Islet precursor cell (in vitro differentiated cells): ENCODE measurements at regions not wholly inside any gene's neighbourhood (a gene's known extent, or its start where the extent isn't known, plus 50 kb on each side); places are given as distances from the start of the nearest gene placed in this dataset.

Experiments used
- DNase-seq: peaks from one replicate; pipeline ENCODE4 v3.0.0-alpha.2; 2018

DNA sequence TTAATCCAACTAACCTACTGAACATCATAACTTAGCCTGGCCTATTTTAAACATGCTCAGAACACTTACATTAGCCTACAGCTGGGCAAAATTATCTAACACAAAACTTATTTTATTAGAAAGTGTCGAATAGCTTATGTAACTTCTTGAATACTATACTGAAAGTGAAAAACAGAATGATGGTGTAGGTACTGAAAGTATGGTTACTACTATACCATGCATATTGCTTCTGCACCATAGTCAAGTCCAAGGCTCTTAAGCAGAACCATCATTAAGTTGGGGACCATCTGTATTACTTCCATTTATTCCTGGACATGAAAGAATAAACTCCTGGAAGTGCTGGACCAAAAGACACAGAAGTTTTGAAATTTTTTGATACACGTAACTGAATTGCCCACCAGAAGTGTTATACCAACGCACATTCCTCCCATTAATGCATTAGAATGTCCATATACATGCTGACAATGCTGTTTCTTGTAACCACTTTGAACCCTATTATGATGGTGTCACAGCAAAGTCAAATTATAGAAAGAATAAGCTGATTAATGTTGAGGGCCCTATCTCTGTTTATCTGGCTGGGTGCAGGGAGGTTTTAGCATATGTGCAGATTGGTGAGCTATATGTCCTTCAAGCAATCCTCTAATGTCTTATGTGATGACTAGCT is 375.7 kb downstream of the ACTL7B start:
- no peak for DNase-seq

- DNase-seq = peak; percentile 82
Observed at GRCh38 chr9:108478431-108479332, 377.1 kb downstream of the ACTL7B start.

GRCh38 chr9:108477529-108478006 is 378.2 kb downstream of the ACTL7B start:
- no peak for DNase-seq

DNA sequence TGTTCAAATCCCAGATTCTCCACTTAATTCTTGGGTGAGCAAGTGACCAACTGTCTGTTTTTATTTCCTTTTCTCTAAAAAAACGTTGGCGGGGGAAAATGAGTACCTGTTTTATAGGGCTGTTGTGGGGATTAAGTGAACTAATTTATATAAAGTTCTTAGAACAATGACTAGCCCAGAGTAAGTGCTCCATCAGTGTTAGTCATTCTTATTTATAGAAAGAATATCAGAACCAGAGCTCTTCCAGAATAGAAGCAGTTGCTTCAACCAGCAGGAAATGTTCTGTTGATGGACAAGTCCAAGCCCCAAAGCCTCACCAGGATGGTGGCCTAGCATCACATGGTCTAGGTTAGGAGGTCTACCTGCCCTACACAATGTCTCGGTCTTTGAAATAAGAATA is 379.2 kb downstream of the ACTL7B start:
- DNase-seq = no peak

DNA sequence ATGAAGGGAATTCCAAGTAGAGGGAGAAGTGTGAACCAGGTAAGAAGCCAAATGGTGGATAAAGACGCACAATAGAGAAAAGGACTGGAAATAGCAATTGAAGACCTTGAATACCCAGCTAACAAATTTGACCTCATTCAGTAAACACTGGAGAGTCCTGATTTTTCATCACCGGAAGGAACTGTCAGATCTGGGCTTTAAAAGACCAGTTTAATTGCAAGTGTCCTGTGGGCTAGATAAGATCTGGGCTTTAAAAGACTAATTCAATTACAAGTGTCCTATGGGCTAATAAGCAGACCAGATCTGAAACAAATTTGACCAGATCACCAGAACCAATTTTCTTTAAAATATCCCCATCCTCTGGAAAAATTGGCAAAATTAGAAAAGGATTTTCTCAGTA is 380.0 kb downstream of the ACTL7B start:
- DNase-seq = no peak

DNA sequence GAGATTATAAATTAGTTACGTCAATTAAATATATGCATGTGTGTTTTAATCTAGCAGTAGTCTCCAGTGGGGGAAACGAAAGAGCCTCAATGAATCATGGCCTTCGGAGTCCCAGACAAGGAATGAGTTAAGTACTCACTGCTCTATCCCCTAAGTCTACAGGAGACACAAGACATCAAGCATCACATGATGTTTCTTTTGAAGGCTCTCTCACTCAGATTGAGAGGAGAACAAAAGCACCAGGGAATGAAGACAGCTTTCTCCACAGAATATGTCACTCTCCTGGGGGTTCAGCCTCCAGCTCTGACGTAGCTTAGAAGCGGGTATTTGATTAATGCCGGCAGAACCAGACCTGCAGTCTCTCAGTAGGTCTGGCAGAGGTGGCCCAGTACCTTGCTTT is 381.4 kb downstream of the ACTL7B start:
- no peak for DNase-seq

DNA sequence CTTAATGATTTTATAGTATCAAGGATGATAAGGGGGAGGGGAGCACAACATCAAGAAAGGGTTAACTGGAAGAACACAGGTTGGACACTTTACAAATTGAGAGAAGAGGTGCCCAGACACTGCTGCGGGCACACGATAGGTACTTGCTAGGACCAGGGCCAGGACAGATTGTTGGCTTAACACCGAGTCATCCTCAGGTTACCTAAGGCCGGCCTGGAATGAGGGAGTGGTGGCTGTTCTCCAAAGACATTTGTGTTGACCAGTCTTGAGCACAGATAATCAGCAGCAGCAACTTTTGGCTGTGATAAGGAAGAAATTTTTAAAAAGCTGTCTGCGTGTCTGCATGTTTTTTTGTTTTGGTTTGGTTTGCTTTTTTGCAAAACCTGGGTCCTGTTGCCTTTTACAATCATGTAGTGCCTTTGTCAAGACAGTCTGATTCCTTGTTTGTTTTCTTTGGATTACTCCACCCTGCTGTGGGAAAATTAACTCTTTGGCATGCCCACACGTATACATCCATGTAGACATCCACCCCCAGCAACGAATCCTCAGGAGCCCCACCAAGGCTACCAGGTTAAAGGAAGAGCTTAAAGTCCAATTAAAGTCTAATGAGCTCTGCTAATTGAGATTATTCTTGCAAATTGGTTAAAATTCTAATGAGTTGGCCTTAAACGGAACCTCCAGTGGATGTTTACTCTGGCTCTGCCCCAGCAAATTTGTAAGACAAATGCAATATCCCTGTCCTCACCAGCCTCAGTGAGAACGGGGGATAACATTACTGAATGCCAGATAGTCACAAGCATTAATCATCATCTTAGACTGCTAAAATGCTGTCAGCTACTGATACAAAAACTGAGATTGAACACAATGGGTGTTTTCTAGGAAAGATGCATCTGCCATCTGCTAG is 382.3 kb downstream of the ACTL7B start:
- DNase-seq = no peak

DNA sequence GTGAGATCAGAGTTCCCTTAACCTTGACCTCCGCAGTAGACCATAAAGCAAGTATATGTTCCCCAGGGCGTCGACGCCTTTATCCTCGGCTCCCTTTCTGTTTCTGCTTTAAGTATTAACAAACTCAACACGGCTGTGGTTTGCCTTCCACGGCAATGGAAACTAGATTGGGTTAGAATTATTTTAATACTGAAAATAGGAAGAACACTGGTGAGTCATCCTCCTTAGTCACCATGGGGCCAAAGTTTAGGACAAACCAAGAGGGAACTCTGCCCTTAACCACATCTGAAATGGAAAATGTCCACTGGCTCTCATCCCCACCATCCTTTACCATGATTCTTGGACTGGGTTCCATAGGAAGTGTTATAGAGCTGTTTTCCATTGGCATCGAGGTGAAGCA is 386.1 kb downstream of the ACTL7B start:
- no peak for DNase-seq

- DNase-seq = no peak
Observed at GRCh38 chr9:108468364-108468763, 387.4 kb downstream of the ACTL7B start.

GRCh38 chr9:108467653-108468324 is 388.0 kb downstream of the ACTL7B start:
- no peak for DNase-seq

DNA sequence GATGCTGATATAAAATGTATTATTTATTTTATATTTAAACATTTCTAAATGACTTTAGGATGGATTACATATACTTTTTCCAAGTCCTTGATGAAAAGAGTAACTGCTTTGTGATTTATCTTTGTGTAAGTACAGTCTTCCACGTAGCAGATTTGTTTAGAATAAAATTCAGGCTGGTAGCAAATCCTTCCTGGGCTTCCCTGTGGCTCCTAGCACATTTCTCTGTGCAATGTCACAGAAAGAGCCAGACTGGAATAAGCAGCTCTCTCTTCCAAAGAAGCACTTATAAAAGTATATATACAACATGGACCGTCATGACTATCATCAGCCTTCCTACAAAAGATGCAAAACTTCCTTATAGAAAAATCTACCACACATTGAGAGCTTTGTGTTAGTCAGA is 388.6 kb downstream of the ACTL7B start:
- DNase-seq = no peak

- DNase-seq = no peak
Observed at GRCh38 chr9:108466304-108466703, 389.5 kb downstream of the ACTL7B start.

- DNase-seq = no peak
Observed at GRCh38 chr9:108463932-108464606, 391.7 kb downstream of the ACTL7B start.

- no peak for DNase-seq
Observed at GRCh38 chr9:108456903-108457302, 398.9 kb downstream of the ACTL7B start.

DNA sequence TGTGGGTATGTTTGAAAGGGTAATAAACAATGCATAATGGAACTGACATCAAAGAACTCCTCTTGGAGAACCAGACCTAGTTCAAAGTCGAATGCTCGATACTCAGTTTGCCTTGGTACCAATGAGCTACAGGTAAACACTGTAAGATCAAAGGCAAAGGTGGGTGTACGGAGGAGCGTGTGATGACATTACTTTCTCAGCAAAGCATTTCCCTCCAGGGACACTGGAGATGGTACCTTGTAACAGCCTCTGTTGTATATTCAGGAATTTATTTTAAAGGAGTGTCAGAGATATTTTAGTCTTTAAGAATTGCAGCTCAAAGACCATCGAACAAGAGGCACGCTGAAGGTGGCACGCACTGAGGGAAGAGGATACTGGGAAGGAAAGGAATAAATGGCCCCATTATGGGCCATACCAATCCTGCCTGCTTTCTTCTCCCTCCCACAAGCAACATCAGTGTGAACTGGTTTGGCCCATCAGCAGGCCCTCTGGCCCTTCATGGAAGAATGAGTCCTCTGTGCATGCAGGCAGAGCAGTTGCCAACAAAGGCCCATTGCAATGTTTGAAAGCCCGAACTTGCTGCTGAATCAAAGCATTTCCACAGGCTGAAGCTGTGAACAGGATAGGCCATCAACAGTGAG is 410.2 kb downstream of the ACTL7B start:
- peak; percentile 73 for DNase-seq

- DNase-seq = peak; percentile 71
Observed at GRCh38 chr9:108444400-108445358, 411.1 kb downstream of the ACTL7B start.

DNA sequence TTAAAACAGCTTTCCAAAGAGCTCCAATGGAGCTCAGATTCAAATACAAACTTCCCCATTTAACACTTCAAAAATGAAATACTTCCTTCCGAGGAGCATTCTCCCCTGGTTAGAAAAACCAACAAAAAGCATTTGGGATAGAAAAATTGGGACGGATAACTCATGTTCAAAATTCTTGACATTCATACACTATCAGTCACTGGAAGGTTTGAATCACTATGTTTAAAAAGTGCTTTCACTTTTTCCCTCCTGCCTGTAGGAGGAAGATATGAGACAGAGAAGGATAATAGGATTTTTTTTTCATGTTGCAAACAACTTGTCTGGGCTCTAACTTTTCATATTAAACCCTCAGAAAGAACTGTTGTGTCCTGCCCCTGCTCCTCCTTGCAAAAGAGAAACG is 412.0 kb downstream of the ACTL7B start:
- DNase-seq = no peak

DNA sequence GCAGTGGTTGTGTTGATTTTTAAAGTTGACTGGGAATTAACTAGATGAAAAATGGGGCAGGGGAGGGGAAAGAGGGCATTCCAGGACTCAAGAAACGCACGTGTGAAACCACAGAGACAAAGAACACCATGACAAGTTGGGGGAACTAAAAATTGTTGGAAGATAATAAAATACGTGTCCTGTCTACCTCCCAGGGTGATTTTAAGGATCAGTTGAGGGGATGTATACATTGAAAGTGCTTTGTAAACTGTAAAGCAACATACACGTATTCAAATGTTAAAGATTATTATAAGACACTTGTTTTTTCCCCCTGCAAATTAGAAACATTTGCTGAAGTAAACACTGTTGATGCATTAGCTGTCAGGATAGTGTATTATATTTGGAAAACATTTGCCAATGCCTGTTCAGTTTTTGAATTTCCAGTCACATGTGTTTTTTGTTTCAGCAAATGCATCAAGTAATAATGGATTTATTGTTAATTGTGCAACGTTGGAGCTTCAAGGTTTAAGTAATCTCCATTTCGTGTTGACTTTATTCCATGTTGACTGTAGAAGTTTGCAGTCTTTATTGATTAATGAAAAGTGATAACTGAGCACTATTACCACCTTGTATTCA is 412.7 kb downstream of the ACTL7B start:
- no peak for DNase-seq

GRCh38 chr9:108442627-108443018 is 413.2 kb downstream of the ACTL7B start:
- no peak for DNase-seq

DNA sequence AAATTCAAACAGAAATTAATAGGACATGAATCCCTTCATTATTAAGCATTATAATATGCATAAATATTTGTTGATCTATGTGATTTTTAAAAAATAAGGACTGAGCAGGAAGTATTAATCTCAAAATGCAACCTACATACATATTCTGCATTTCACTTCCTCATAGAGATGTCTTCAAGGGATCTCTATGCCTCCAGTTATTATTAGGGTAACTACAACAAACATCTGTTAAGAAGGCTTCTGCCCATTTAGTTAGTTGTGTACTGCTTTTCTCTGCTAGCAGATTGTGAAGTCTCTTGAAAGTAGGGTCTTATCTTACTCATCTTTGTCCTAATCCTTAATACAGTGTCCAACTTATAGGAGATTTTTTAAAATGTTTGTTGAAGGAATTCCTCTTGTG is 414.1 kb downstream of the ACTL7B start:
- DNase-seq = no peak
